Fibroblast of villous mesenchyme (primary cell): ENCODE measurements at regions not wholly inside any gene's neighbourhood (a gene's known extent, or its start where the extent isn't known, plus 50 kb on each side); places are given as distances from the start of the nearest gene placed in this dataset.

ENCODE experiments used
- DNase-seq: peaks from one replicate; pipeline ENCODE4 v3.0.0-alpha.2; 2010; ENCODE audit warnings: low read depth
- H3K4me3 ChIP-seq: 2 replicates; pipeline ENCODE4 v1.5.1; 2011; ENCODE audit warnings: low read depth, mild to moderate bottlenecking, low read length
- TF ChIP-seq, protein P1 (sequence below): IDR thresholded peaks from 2 replicates; pipeline ENCODE4 v1.5.1; 2012; ENCODE audit warnings: low read depth, mild to moderate bottlenecking, low read length; ENCODE audit not compliant: insufficient read depth

DNA sequence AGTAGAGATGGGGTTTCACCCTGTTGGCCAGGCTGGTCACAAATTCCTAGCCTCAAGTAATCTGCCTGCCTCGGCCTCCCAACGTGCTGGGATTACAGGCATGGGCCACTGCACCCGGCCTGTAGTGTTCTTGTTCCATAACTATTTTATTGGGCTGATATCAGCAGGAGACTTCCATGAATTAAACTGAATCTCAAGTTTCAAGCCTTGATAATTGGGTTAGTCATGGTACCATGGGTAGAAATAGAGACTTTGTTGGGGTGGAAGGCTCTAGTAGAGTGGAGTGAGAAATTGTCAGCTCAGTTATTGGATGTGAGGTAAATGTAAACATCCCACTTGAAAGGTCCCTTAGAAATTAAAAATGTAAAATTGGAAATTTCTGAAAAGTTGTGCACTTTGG is 419.1 kb downstream of the ADGRL2 start:
- DNase-seq, result no peak
- TF ChIP-seq, protein P1, sequence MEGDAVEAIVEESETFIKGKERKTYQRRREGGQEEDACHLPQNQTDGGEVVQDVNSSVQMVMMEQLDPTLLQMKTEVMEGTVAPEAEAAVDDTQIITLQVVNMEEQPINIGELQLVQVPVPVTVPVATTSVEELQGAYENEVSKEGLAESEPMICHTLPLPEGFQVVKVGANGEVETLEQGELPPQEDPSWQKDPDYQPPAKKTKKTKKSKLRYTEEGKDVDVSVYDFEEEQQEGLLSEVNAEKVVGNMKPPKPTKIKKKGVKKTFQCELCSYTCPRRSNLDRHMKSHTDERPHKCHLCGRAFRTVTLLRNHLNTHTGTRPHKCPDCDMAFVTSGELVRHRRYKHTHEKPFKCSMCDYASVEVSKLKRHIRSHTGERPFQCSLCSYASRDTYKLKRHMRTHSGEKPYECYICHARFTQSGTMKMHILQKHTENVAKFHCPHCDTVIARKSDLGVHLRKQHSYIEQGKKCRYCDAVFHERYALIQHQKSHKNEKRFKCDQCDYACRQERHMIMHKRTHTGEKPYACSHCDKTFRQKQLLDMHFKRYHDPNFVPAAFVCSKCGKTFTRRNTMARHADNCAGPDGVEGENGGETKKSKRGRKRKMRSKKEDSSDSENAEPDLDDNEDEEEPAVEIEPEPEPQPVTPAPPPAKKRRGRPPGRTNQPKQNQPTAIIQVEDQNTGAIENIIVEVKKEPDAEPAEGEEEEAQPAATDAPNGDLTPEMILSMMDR, result no peak
- H3K4me3 ChIP-seq, result no peak overlapping the region

DNA sequence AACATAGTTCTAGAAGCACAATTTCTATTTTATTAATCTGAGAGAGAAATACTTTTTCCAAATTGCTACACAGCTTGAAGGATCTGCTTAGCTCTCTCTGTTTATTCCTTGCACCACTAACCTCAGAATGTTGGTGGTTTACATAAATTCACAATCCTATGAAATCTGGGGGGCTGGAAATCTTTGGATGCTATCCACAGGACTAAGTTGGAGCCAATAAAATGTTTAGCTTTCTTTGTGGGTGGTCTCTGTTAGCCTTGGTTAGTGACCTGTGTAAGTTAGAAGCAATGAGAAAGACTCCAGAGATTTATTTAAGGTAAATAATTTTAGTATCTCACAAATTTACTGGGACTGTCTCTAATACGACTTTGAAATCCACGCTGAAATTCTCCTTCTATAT is 418.1 kb downstream of the ADGRL2 start:
- TF ChIP-seq, protein P1, result no peak
- H3K4me3 ChIP-seq, result no peak overlapping the region
- no peak for DNase-seq

- no peak for DNase-seq
- no peak overlapping the region for H3K4me3 ChIP-seq
- TF ChIP-seq, protein P1, result no peak
Observed at GRCh38 chr1:82215853-82216175, 415.1 kb downstream of the ADGRL2 start.

DNA sequence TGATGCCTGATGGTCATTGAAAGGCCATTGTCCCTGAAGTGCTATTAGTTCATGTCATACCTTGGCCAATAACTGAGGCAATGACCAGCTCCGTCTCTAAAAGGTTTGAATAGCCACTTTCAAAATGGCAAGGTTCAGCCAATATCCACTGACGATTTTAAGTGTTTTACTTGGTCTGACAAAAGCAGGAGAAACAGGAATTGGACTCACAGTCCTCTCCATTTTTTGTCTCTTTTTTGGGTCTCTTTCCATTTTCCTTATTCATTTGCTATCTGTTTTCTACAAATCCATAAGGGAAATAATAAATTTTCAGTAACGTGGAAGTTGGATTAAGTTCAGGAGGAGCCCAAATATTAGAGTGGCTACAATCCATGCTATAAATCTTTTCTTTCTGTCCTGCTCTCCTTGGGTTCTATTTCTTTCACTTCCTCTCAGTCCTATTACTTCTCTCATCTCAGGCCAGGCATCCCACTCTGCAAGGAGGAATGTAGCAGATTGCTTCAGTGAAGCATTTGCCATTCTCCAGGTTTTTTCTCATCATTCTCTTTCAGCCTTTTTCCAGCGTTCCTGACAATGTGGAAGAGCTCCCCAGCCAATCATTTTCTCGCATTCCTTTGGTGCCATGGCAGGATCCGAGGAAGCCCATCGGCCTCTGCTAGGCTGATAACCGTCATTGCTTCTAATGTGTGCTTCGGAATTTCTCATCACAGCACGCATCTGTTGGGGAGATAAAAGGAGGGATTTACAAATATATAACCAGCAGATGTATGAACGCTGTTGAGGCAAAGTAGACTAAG is 414.5 kb downstream of the ADGRL2 start:
- TF ChIP-seq, protein P1, result no peak
- H3K4me3 ChIP-seq, result no peak overlapping the region
- no peak for DNase-seq

DNA sequence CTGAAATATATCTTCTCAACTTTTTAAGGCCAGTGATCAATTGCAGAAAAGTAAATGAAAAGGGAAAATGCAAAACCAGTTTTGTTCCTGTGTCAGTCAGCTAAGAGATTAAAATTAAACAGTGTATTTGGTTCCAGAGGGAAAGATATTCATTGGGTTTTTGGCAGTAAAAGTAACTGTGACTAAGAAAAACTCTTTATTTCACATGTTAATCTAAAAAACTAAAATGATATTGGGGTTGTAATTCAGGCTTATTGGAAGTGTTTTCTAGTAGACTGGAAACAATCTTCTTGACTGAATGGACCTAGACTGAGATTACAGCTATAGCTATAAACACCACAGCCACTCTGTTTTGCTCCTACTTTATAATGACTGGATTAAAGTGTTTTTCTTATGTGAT is 413.9 kb downstream of the ADGRL2 start:
- H3K4me3 ChIP-seq, result no peak overlapping the region
- TF ChIP-seq, protein P1, result no peak
- no peak for DNase-seq

GRCh38 chr1:82197606-82198005 is 396.9 kb downstream of the ADGRL2 start:
- no peak overlapping the region for H3K4me3 ChIP-seq
- no peak for DNase-seq
- TF ChIP-seq, protein P1, result no peak

DNA sequence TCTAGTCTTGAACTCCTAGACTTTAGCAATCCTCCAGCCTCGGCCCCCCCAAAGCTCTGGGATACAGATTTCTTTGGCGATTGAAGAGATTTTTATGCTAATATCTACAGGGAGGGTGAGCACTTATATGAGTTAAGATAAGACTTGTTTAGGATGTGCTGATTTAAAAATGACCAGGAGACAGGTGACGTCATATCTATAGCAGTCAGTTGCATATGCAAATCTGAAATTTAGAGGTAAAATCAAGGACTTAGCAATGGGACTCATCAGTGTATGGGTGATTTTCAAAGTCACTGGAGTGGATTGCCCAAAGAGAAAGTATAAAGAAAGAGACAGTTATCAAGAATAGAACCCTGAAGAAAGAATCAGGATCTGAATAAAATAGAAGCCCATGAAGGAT is 394.5 kb downstream of the ADGRL2 start:
- TF ChIP-seq, protein P1, result no peak
- no peak for DNase-seq

More for the DNA sequence above, 394.5 kb downstream of the ADGRL2 start:
- H3K4me3 ChIP-seq, result no peak overlapping the region
